Activated naive CD8-positive, alpha-beta T cell treated with anti-CD3 and anti-CD28 coated beads, Interleukin-2, amount 50 U/mL, for 24 hours (primary cell): ENCODE measurements at regions not wholly inside any gene's neighbourhood (a gene's known extent, or its start where the extent isn't known, plus 50 kb on each side); places are given as distances from the start of the nearest gene placed in this dataset.

ENCODE experiments used
- ATAC-seq: fragments of 150-1000 bp; cut with Tn5 transposase; one replicate; pipeline ENCODE4 v1.10.0; 2021
- DNase-seq: peaks from one replicate; pipeline ENCODE4 v3.0.0; 2021
- H3K27ac Mint-ChIP-seq: one replicate; pipeline ENCODE4 v1.8.0; 2021; ENCODE audit warnings: mild to moderate bottlenecking, mixed read lengths
- H3K27me3 Mint-ChIP-seq: one replicate; pipeline ENCODE4 v1.8.0; 2021; ENCODE audit warnings: mixed read lengths
- H3K36me3 Mint-ChIP-seq: one replicate; pipeline ENCODE4 v1.8.0; 2021; ENCODE audit warnings: low read depth, mixed read lengths
- H3K4me1 Mint-ChIP-seq: one replicate; pipeline ENCODE4 v1.8.0; 2021; ENCODE audit warnings: mixed read lengths
- H3K4me3 Mint-ChIP-seq: one replicate; pipeline ENCODE4 v1.8.0; 2021; ENCODE audit warnings: mild to moderate bottlenecking, moderate library complexity, mixed read lengths
- H3K9me3 Mint-ChIP-seq: one replicate; pipeline ENCODE4 v1.8.0; 2021; ENCODE audit warnings: mixed read lengths

DNA sequence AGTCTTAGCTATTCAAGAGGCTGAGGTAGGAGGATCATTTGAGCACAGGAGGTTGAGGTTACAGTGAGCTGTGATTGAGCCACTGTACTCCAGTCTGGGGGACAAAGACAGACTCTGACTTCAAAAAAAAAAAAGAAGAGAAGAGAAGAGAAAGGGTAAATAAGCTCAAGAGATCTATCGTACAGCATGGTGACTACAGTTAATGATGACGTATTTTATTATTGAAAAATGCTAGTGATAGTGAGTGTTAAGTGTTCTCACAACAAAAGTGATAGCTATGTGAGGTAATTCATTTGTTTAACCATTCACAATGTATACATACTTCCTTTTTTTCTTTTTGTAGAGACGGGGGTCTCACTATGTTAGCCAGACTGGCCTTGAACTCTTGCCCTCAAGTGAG lies 121.5 kb upstream of the RPL34 start:
- Mint-ChIP-seq H3K4me1 (no peaks in the 10 kb centered on the region), H3K9me3 (peaks cover 7% of the 10 kb centered on the region), H3K27me3 (no peaks in the 10 kb centered on the region)

DNA sequence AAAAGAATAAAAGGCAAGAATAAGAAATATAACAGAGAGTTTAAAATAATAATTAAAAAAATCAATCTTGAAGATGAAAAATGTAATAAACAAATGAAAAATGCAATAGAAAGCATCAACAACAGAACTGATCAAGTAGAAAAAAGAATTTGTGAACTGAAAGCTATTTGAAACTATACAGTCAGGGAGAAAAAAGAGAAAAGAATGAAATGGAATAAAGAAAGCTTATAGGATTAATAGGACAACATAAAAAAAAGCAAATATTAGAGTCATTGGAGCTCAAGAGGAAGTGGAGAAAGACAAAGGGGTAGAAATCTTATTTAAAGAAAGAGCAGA lies 126.8 kb upstream of the RPL34 start:
- H3K36me3 Mint-ChIP-seq: peaks cover 2% of the 10 kb centered on the region
- H3K27me3 Mint-ChIP-seq: no peaks in the 10 kb centered on the region

More for the DNA sequence above, 121.5 kb upstream of the RPL34 start:
- Mint-ChIP-seq H3K27ac (no peak overlapping the region), H3K4me3 (no peak overlapping the region), H3K36me3 (no peaks in the 10 kb centered on the region)
- no peak for DNase-seq
- no peak for ATAC-seq

DNA sequence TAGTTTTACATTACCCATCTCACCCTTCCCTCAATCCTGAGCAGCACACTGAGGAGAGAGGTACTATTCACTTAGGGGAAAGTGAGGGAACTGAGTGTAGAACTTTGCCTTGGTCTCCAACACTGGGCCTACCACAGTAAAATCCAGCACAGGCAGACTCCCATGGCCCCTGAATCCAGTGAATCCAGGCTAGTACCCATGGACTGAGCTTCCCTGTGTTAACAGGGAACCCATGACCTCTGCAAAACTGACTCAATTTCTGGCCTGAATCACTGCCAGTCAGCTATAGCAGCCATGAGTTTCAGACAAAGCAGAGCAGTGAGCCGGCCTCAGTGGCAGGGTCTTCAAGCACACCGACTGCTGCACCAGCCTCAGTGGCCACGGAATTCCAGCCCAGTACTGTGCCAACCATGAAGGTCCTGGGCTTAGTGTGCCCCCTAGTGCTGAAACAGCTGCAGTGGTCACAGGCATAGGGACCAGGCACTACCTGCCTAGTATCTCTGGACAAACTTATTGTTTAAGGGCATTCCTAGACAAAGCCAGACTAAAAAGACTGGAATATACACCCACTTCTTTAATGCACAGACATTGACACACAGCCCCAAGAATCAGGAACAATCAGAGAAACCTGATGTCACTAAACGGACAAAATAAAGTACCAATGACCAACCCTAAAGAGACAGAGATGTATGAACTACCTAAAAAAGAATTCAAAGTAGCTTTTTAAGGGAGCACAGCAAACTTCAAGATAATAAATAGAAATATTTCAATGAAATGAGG lies 127.4 kb upstream of the RPL34 start:
- Mint-ChIP-seq H3K4me3 (no peak overlapping the region), H3K36me3 (peaks cover 2% of the 10 kb centered on the region), H3K27ac (no peak overlapping the region), H3K27me3 (no peaks in the 10 kb centered on the region), H3K9me3 (peaks cover 15% of the 10 kb centered on the region), H3K4me1 (no peaks in the 10 kb centered on the region)
- ATAC-seq (peak; percentile 77), DNase-seq (peak; percentile 37)

More for the DNA sequence above, 126.8 kb upstream of the RPL34 start:
- no peak overlapping the region for H3K27ac Mint-ChIP-seq
- peaks cover 15% of the 10 kb centered on the region for H3K9me3 Mint-ChIP-seq
- DNase-seq (no peak), ATAC-seq (no peak)
- H3K4me1 Mint-ChIP-seq: no peaks in the 10 kb centered on the region
- no peak overlapping the region for H3K4me3 Mint-ChIP-seq

DNA sequence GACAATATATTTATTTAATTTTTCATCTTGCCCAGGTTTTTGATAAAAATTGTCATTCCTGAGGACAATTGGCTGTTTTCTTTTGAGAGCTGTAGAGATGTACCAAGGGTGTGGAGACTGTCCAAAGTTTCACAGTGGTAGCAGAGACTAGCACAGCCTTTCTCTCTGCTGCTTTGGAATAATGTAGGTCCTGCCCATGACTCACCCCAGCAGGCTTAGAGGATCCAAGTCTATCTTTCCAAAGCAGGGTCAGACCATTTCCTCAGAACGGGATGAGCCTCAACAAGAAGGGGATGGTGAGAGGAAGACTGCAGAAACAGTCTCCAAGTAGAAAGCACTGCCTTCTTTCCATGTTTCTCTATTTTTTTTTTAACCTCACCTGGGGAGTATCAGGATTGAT lies 131.5 kb upstream of the RPL34 start:
- DNase-seq (no peak), ATAC-seq (no peak)
- no peak overlapping the region for H3K27ac Mint-ChIP-seq
- H3K27me3 Mint-ChIP-seq: no peaks in the 10 kb centered on the region
- H3K9me3 Mint-ChIP-seq: peaks cover 7% of the 10 kb centered on the region
- H3K4me3 Mint-ChIP-seq: no peak overlapping the region
- peaks cover 13% of the 10 kb centered on the region for H3K4me1 Mint-ChIP-seq
- H3K36me3 Mint-ChIP-seq: peaks cover 2% of the 10 kb centered on the region

DNA sequence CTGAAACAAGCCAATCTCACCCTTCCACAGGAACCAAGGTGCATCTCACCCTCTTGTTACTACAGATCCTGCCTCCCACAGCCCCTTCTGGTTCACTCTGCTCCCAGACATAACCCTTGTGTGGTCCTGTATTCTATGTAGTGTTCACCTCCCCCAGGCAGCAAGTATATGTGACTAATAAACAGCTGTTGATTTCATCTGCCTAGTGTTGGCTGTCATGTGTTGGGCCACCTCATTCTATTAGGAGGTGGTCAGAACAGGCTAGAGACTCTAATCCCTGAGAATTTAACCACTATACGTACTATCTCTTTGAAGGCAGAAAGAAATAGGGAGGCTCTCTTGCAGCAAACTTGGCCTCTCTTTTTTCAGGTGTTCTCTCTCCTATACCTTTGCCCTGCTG lies 134.3 kb upstream of the RPL34 start:
- Mint-ChIP-seq H3K36me3 (no peaks in the 10 kb centered on the region), H3K4me1 (peaks cover 33% of the 10 kb centered on the region), H3K9me3 (no peaks in the 10 kb centered on the region), H3K27ac (no peak overlapping the region), H3K27me3 (no peaks in the 10 kb centered on the region), H3K4me3 (no peak overlapping the region)
- DNase-seq (no peak), ATAC-seq (no peak)

GRCh38 chr4:108484187-108484586 lies 136.2 kb upstream of the RPL34 start:
- no peak for ATAC-seq

GRCh38 chr4:108483650-108484049 lies 136.7 kb upstream of the RPL34 start:
- Mint-ChIP-seq H3K4me1 (peaks cover 33% of the 10 kb centered on the region), H3K27me3 (no peaks in the 10 kb centered on the region), H3K36me3 (no peaks in the 10 kb centered on the region), H3K9me3 (no peaks in the 10 kb centered on the region), H3K27ac (peak overlapping the region; percentile 43), H3K4me3 (peak overlapping the region; percentile 58)
- DNase-seq (no peak), ATAC-seq (peak; percentile 35)

More at GRCh38 chr4:108484187-108484586, 136.2 kb upstream of the RPL34 start:
- no peaks in the 10 kb centered on the region for H3K27me3 Mint-ChIP-seq
- no peaks in the 10 kb centered on the region for H3K36me3 Mint-ChIP-seq
- H3K9me3 Mint-ChIP-seq: no peaks in the 10 kb centered on the region
- peaks cover 33% of the 10 kb centered on the region for H3K4me1 Mint-ChIP-seq
- H3K27ac Mint-ChIP-seq: no peak overlapping the region
- H3K4me3 Mint-ChIP-seq: no peak overlapping the region
- DNase-seq: no peak

DNA sequence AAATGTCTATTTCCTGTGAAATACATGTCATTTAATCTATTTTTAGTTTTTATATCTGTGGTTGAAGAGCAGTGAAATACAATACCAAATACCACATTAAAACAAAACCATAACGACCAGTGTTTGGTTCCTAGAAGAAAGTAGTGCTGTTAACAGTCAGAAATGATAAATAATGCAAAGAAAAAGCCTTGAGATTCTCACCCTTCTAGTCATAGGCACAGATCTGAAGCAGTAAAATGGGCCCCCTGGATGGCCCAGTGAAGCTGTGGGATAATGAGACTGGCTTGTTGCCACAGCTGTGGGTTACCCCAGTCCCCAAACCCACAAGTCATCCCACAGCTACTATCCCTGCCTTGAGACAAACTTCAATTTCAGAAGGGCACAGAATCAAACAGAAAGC lies 137.3 kb upstream of the RPL34 start:
- DNase-seq (peak; percentile 39), ATAC-seq (peak; percentile 90)
- Mint-ChIP-seq H3K4me3 (peak overlapping the region; percentile 58), H3K27me3 (no peaks in the 10 kb centered on the region), H3K36me3 (no peaks in the 10 kb centered on the region), H3K9me3 (no peaks in the 10 kb centered on the region), H3K4me1 (peaks cover 33% of the 10 kb centered on the region), H3K27ac (peak overlapping the region; percentile 43)

- H3K4me1 Mint-ChIP-seq: peaks cover 33% of the 10 kb centered on the region
- H3K36me3 Mint-ChIP-seq: no peaks in the 10 kb centered on the region
- H3K27me3 Mint-ChIP-seq: no peaks in the 10 kb centered on the region
- H3K9me3 Mint-ChIP-seq: no peaks in the 10 kb centered on the region
- no peak overlapping the region for H3K4me3 Mint-ChIP-seq
- H3K27ac Mint-ChIP-seq: no peak overlapping the region
- DNase-seq: no peak
- ATAC-seq: no peak
Observed at GRCh38 chr4:108480881-108481280, 139.5 kb upstream of the RPL34 start.

GRCh38 chr4:108477527-108478108 lies 142.8 kb upstream of the RPL34 start:
- Mint-ChIP-seq H3K27me3 (no peaks in the 10 kb centered on the region), H3K4me1 (peaks cover 8% of the 10 kb centered on the region), H3K36me3 (no peaks in the 10 kb centered on the region), H3K4me3 (no peak overlapping the region), H3K9me3 (no peaks in the 10 kb centered on the region), H3K27ac (no peak overlapping the region)
- DNase-seq: no peak
- ATAC-seq: no peak

- Mint-ChIP-seq H3K36me3 (no peaks in the 10 kb centered on the region), H3K27me3 (no peaks in the 10 kb centered on the region), H3K4me1 (peaks cover 4% of the 10 kb centered on the region), H3K9me3 (no peaks in the 10 kb centered on the region), H3K4me3 (no peak overlapping the region), H3K27ac (no peak overlapping the region)
- DNase-seq (no peak), ATAC-seq (no peak)
Observed at GRCh38 chr4:108473163-108473720, 147.1 kb upstream of the RPL34 start.

DNA sequence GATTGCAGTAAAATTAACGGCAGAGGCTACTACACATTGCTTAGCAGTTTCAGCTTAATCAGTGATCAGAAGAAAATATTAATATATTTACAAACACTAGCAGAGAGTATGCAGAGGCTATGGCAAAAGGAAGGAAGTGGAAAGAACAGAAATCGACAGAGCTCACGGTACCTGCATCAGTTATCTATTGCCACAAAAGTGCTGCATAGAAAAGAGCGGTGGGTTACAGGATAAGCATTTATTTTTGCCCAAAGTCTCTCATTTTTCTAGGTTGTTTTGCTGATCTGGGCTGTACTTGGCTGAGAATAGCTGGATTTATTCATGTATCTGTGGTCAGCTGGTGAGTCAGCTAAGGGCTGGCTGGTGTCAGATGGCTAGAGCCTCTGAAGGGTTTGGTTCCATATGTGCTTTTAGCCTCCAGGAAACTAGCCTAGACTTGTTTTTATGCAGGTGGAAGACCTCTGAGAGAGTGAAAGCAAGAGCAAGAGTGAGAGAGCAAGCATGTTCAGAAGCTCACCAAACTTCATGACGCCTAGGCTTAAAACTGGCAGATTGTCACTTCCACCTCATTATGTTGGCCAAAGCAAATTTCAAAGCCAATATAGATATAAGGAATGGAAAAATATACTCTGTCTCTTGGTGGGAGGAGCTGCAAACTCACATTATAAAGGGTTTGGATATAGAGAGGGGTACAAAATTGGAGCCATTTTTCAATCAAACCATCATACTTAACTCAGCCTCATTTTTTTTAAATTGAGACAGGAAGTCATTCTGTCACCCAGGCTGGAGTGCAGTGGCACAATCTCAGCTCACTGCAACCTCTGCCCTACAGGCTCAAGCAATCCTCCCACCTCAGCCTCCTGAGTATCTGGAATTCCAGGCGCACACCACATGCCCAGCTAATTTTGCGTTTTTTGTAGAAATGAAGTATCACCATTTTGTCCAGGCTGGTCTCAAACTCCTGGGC lies 153.2 kb upstream of the RPL34 start:
- Mint-ChIP-seq H3K9me3 (no peaks in the 10 kb centered on the region), H3K27ac (peak overlapping the region; percentile 43), H3K4me3 (peak overlapping the region; percentile 40), H3K36me3 (no peaks in the 10 kb centered on the region), H3K27me3 (no peaks in the 10 kb centered on the region), H3K4me1 (peaks cover 35% of the 10 kb centered on the region)
- DNase-seq (no peak), ATAC-seq (peak; percentile 77)

- H3K27ac Mint-ChIP-seq: no peak overlapping the region
- peaks cover 35% of the 10 kb centered on the region for H3K4me1 Mint-ChIP-seq
- H3K27me3 Mint-ChIP-seq: no peaks in the 10 kb centered on the region
- no peaks in the 10 kb centered on the region for H3K9me3 Mint-ChIP-seq
- no peak for ATAC-seq
- H3K36me3 Mint-ChIP-seq: no peaks in the 10 kb centered on the region
- H3K4me3 Mint-ChIP-seq: peak overlapping the region; percentile 7
- DNase-seq: no peak
Observed at GRCh38 chr4:108465886-108466500, 154.4 kb upstream of the RPL34 start.

DNA sequence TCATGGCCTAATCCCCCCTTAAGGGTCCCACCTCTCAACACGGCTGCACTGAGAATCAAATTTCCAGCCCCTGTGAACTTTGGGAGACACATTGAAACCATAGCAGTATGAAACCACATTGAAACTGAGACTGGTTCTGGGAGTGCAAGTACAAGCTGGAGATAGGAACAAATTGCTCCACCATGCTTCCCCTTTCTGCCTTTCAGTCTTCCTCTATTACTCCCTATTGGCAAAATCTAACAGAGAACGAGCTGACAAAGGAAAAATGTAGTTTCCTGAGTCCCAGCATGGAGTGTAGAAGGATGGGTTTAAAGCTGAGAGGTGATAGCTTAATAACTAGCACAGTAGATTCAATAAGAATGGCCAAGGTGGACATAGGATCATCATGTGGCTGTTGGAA lies 161.7 kb upstream of the RPL34 start:
- Mint-ChIP-seq H3K4me1 (no peaks in the 10 kb centered on the region), H3K27ac (no peak overlapping the region), H3K36me3 (no peaks in the 10 kb centered on the region), H3K9me3 (no peaks in the 10 kb centered on the region), H3K4me3 (no peak overlapping the region), H3K27me3 (no peaks in the 10 kb centered on the region)
- ATAC-seq: no peak
- DNase-seq: no peak
